HEK293 (cell line): ENCODE measurements at regions not wholly inside any gene's neighbourhood (a gene's known extent, or its start where the extent isn't known, plus 50 kb on each side); places are given as distances from the start of the nearest gene placed in this dataset.

Experiments
- CTCF ChIP-seq: fragments of 450-650 bp; formaldehyde crosslinking; IDR thresholded peaks from 2 replicates; pipeline ENCODE4 v1.5.1; 2016; ENCODE audit warnings: missing biosample characterization, missing genetic modification characterization
- MEIS1 ChIP-seq: sonication (generic); formaldehyde crosslinking; IDR thresholded peaks from 2 replicates; pipeline ENCODE4 v1.8.1; 2022; ENCODE audit warnings: missing genetic modification reagents, mild to moderate bottlenecking, borderline replicate concordance
- ZNF169 ChIP-seq: fragments of 450-650 bp; formaldehyde crosslinking; IDR thresholded peaks from 2 replicates; pipeline ENCODE4 v1.5.1; 2016; ENCODE audit warnings: missing biosample characterization, missing genetic modification characterization
- ZNF311 ChIP-seq: fragments of 450-650 bp; formaldehyde crosslinking; IDR thresholded peaks from 2 replicates; pipeline ENCODE4 v1.5.1; 2017; ENCODE audit warnings: missing biosample characterization, missing genetic modification characterization, borderline replicate concordance
- ZNF549 ChIP-seq: fragments of 450-650 bp; IDR thresholded peaks from 2 replicates; pipeline ENCODE4 v1.5.1; 2018; ENCODE audit warnings: missing biosample characterization, missing genetic modification characterization, mild to moderate bottlenecking, inconsistent platforms, moderate library complexity
- ZNF629 ChIP-seq: fragments of 450-650 bp; formaldehyde crosslinking; IDR thresholded peaks from 2 replicates; pipeline ENCODE4 v1.5.1; 2017; ENCODE audit warnings: missing biosample characterization, missing genetic modification characterization
- ZNF704 ChIP-seq: fragments of 450-650 bp; formaldehyde crosslinking; IDR thresholded peaks from 2 replicates; pipeline ENCODE4 v1.5.1; 2016; ENCODE audit warnings: missing biosample characterization, missing genetic modification characterization
- ZNF747 ChIP-seq: fragments of 450-650 bp; formaldehyde crosslinking; IDR thresholded peaks from 2 replicates; pipeline ENCODE4 v1.5.1; 2016; ENCODE audit warnings: missing biosample characterization, missing genetic modification characterization
- ZSCAN18 ChIP-seq: fragments of 450-650 bp; formaldehyde crosslinking; IDR thresholded peaks from 2 replicates; pipeline ENCODE4 v1.5.1; 2016; ENCODE audit warnings: missing biosample characterization, missing genetic modification characterization

- TF ChIP-seq ZNF311 (tag by site-specific recombination) (no peak), ZNF549 (tag by site-specific recombination) (no peak), MEIS1 (CRISPR knock-in tag) (no peak), ZNF629 (tag by site-specific recombination) (no peak), ZSCAN18 (tag by site-specific recombination) (no peak), CTCF (no peak), ZNF704 (tag by site-specific recombination) (no peak), ZNF169 (tag by site-specific recombination) (no peak), ZNF747 (tag by site-specific recombination) (no peak)
Measured at GRCh38 chr6:113669606-113670005, 187.5 kb upstream of the MARCKS start.
